ENCODE measurements at regions not wholly inside any gene's neighbourhood (a gene's known extent, or its start where the extent isn't known, plus 50 kb on each side); places are given as distances from the start of the nearest gene placed in this dataset.

- Histone ChIP-seq H3K4me2 (ENCODE audit: control insufficient read depth, insufficient read depth) (no peak overlapping the region), H3K27ac (ENCODE audit: control insufficient read depth, insufficient read depth) (no peak overlapping the region), H3K36me3 (ENCODE audit: control insufficient read depth in 2 of 2, insufficient read depth in 2 of 2, low read length in 1 of 2) (no peaks in the 10 kb centered on the region), H3K9me3 (replicated peaks; ENCODE audit: control insufficient read depth, insufficient read depth, low read length) (no peaks in the 10 kb centered on the region), H3K9ac (ENCODE audit: control insufficient read depth, insufficient read depth, low read length) (no peak overlapping the region), H2AFZ (ENCODE audit: control insufficient read depth, low read depth, low read length) (no peak overlapping the region), H3K4me3 (no peak overlapping the region), H3K79me2 (ENCODE audit: control insufficient read depth, insufficient read depth, low read length) (no peaks in the 10 kb centered on the region), H3K27me3 (replicated peaks in 1 of 2; ENCODE audit: control insufficient read depth in 2 of 2, insufficient read depth in 2 of 2, low read length in 1 of 2) (no peaks in the 10 kb centered on the region), H4K20me1 (ENCODE audit: control insufficient read depth, insufficient read depth) (no peaks in the 10 kb centered on the region), H3K4me1 (ENCODE audit: control insufficient read depth, insufficient read depth, low read length) (no peaks in the 10 kb centered on the region)
- in situ Hi-C loops (cut with MboI): no loop called here
- TF ChIP-seq MLLT1 (IDR thresholded peaks at IDR 0.05) (no peak), GABPA (IDR thresholded peaks at IDR 0.05; ENCODE audit: low read depth) (no peak)
- RAD21 ChIA-PET (ENCODE audit: unreplicated experiment): no interaction called here
- SMC1A ChIA-PET (ENCODE audit: uncharacterized antibody, unreplicated experiment): interaction anchor here (1.2 to 1.4 kb wide), 2 partner anchors 30 to 275 kb away, joined by 4 read pairs; no protein-coding TSS in a partner anchor
- ATAC-seq (no peak), DNase-seq (ENCODE audit: low read depth, low spot score) (no peak), FAIRE-seq (no peak)
- POLR2A ChIA-PET: interaction anchor here (1.2 kb wide), 1 partner anchor 10 kb away, joined by 3 read pairs; no protein-coding TSS in a partner anchor
- intact Hi-C loops (cut with micrococcal nuclease; ENCODE audit: unreplicated experiment): loop anchor here (2.0 kb wide), 1 partner anchor 19 kb away; no protein-coding TSS in a partner anchor
- 44% methylated on average over 2 of the region's 2 CpGs for WGBS (ENCODE audit: insufficient coverage, insufficient replicate concordance, low lambda C conversion rate, missing lambda C conversion rate)
- CTCF ChIA-PET: no interaction called here
- BruUV-seq (replicated peaks): no TSS peak
Measured at GRCh38 chr1:198838022-198838342, 199.1 kb downstream of the PTPRC start.

- in situ Hi-C loops (cut with MboI) (no loop called here), intact Hi-C loops (cut with micrococcal nuclease; ENCODE audit: unreplicated experiment) (no loop called here)
- H3K36me3 ChIP-seq (ENCODE audit: control insufficient read depth in 2 of 2, insufficient read depth in 2 of 2, low read length in 1 of 2): no peaks in the 10 kb centered on the region
- H4K20me1 ChIP-seq (ENCODE audit: control insufficient read depth, insufficient read depth): no peaks in the 10 kb centered on the region
- no peak overlapping the region for H3K4me3 ChIP-seq
- H3K27me3 ChIP-seq (replicated peaks in 1 of 2; ENCODE audit: control insufficient read depth in 2 of 2, insufficient read depth in 2 of 2, low read length in 1 of 2): no peaks in the 10 kb centered on the region
- TF ChIP-seq MEF2B (IDR thresholded peaks at IDR 0.05; ENCODE audit: partially characterized antibody, poor library complexity, severe bottlenecking): no peak
- TF ChIP-seq CHD4 (IDR thresholded peaks at IDR 0.05): no peak
- TF ChIP-seq PML (IDR thresholded peaks at IDR 0.05; ENCODE audit: low read length): no peak
- no peak for TF ChIP-seq SREBF2 (IDR thresholded peaks at IDR 0.05; ENCODE audit: low read length)
- TF ChIP-seq EP300 (IDR thresholded peaks at IDR 0.05; ENCODE audit: borderline replicate concordance in 1 of 2, control insufficient read depth in 1 of 2, low read depth in 2 of 2, low read length in 2 of 2): no peak
- TF ChIP-seq BCL11A (IDR thresholded peaks at IDR 0.05; ENCODE audit: low read depth, low read length): no peak
- no peaks in the 10 kb centered on the region for H3K4me1 ChIP-seq (ENCODE audit: control insufficient read depth, insufficient read depth, low read length)
- RAD21 ChIA-PET (ENCODE audit: unreplicated experiment): no interaction called here
- no peak overlapping the region for H2AFZ ChIP-seq (ENCODE audit: control insufficient read depth, low read depth, low read length)
- whole genome bisulfite sequencing (ENCODE audit: insufficient coverage, insufficient replicate concordance, low lambda C conversion rate, missing lambda C conversion rate): 24% methylated on average over 3 of the region's 3 CpGs
- DNase-seq (ENCODE audit: low read depth, low spot score) (no peak), ATAC-seq (no peak), FAIRE-seq (no peak)
- no peaks in the 10 kb centered on the region for H3K79me2 ChIP-seq (ENCODE audit: control insufficient read depth, insufficient read depth, low read length)
- no peak overlapping the region for H3K4me2 ChIP-seq (ENCODE audit: control insufficient read depth, insufficient read depth)
- no peak overlapping the region for H3K9ac ChIP-seq (ENCODE audit: control insufficient read depth, insufficient read depth, low read length)
- SMC1A ChIA-PET (ENCODE audit: uncharacterized antibody, unreplicated experiment): interaction anchor here (1.4 to 2.0 kb wide), 2 partner anchors 9 to 11 kb away, joined by 4 to 7 read pairs; no protein-coding TSS in a partner anchor
- H3K9me3 ChIP-seq (replicated peaks; ENCODE audit: control insufficient read depth, insufficient read depth, low read length): no peaks in the 10 kb centered on the region
- H3K27ac ChIP-seq (ENCODE audit: control insufficient read depth, insufficient read depth): no peak overlapping the region
- CTCF ChIA-PET: interaction anchor here (1.6 to 2.1 kb wide), 2 partner anchors 7 to 272 kb away, joined by 4 to 5 read pairs; no protein-coding TSS in a partner anchor
- POLR2A ChIA-PET: no interaction called here
- BruUV-seq (replicated peaks): no TSS peak
Measured at GRCh38 chr1:198841477-198841876, 202.6 kb downstream of the PTPRC start.
